GM18867 (cell line): ENCODE measurements at regions not wholly inside any gene's neighbourhood (a gene's known extent, or its start where the extent isn't known, plus 50 kb on each side); places are given as distances from the start of the nearest gene placed in this dataset.
"Not testable (repeated sequence)": the region's sequence is repeated elsewhere in the genome, so short reads cannot be mapped to it uniquely, and the experiment has no call there.

Experiments used
- ATAC-seq: cut with Tn5 transposase; IDR thresholded peaks from one replicate; pipeline ENCODE4 v1.9.1; 2021; ENCODE audit warnings: mild to moderate bottlenecking, moderate library complexity; ENCODE audit not compliant: unreplicated experiment

DNA sequence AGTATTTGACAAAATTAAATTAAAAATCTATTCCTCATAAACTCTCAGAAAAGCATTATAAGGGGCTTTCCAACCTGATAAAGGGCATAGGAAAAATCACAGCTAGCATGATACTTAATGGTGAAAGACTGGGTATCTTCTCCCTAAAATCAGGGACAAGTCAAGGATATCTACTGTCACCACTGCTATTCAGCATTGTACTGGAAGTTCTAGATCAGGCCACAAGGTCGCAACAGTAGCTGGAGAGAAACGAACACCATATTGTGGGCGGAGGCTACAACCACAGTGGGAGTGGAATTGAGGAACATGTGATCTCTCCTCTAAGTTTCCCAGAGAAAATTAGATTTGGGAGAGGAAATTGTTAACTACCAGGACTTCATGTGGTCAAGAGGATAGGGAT, 70.0 kb upstream of the NAMPT start:
- no peak for ATAC-seq

DNA sequence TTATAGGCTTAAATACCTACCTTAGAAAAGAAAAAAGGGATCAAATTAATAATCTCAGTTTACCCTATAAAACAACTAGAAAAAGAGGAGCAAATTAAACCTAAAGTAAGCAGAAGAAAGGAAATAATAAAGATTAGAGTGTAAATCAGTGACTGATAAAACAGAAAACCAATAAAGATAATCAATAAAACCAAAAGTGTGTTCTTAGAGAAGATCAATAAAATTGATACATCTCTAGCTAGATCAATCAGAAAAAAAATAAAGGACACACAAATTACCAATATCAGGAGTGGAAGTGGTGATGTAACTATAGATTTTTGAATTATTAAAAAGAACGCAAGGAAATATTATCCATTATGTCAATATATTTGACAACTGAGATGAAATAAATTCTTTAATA, 69.2 kb upstream of the NAMPT start:
- ATAC-seq, result no peak

DNA sequence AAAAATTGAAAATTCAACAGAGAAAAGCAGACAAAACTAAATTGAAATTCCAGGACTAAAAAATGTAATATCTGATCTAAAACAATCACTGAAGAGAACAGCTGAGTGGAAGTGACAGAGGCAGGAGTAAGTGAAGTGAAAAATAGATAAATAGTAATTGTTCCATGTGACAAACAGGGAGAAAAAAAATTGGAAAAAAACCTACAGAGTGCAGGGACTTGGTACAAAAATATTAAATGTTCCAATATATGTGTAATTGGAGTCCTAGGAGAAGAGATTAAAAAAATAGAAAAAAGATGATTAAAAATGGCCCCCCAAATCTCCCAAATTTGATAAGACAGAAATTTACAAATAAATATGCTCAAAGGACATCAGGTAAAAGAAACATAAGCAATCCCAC, 63.4 kb upstream of the NAMPT start:
- no peak for ATAC-seq

DNA sequence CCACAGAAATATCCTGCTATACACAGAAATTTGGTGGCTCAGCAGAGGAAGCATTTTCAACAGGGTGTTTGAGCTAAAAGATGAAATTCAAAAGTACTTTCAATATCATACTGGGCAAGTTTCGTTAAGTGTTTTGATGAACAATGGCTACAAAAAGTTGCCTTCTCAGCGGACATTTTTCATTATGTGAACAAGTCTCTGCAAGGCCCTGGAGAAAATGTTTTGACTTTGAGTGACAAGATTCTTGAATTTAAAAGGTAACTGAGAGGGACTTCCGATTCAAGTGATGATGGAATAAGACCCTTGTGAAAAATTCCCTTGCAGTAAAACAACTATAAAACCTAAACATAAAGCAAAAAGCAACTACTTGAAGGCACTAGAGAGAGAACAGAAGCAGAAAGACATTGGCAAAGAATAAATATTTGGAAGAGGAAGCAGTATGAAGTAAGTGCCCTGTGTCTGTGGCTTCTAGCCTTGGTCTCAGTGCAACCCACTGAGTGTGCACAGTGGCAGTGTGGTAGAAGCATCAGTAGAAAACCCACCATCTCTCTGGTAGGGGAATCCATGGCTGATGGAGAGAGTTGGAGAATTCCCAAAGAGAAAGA, 62.5 kb upstream of the NAMPT start:
- peak; percentile 51 for ATAC-seq

DNA sequence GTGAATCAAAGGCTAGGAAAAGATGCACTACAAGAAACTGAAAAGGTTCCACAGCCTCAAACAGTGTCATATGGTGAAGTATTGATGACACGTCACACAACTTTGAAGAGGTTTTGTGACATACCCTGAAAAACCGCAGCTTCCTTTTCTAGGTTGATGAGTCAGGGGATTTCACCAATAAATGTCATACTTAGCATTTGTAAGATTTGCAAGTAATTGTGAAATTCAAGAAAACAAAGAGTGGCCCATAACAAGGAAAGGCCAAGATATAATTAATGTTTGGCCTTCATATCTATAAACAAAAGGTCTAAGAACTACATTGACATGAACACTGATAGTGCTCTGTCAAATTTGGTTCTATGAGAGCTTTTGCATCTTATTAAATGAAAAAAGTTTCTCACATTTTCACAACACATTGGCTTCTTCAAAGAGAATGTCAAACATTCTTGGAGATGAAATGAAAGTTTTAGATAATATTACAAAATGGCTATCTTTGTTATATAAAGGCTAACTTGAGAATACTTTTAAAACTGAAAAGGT, 62.0 kb upstream of the NAMPT start:
- peak; percentile 95 for ATAC-seq

DNA sequence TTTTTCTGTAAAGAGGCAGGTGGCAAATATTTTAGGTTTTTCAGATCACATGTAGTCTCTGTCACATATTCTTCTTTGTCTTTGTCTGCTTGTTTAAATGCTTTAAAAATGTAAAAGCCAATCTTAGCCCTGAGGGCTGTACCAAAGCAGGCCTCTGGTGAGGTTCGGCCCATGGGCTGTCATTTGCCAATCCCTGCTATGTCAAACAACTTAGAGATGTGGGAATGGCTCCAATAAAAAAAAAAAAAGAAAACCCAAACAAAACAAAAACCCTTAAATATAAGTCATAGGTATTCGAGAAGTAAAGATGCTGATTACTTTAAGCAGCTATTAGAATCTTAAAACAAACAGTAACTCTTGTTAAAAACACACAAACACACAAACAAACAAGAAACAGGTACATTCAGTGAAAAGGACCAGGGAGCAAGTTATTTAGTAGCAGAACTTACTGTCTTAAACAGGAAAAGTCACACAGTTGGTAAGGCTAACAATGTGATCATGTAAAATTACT, 61.4 kb upstream of the NAMPT start:
- ATAC-seq, result no peak

DNA sequence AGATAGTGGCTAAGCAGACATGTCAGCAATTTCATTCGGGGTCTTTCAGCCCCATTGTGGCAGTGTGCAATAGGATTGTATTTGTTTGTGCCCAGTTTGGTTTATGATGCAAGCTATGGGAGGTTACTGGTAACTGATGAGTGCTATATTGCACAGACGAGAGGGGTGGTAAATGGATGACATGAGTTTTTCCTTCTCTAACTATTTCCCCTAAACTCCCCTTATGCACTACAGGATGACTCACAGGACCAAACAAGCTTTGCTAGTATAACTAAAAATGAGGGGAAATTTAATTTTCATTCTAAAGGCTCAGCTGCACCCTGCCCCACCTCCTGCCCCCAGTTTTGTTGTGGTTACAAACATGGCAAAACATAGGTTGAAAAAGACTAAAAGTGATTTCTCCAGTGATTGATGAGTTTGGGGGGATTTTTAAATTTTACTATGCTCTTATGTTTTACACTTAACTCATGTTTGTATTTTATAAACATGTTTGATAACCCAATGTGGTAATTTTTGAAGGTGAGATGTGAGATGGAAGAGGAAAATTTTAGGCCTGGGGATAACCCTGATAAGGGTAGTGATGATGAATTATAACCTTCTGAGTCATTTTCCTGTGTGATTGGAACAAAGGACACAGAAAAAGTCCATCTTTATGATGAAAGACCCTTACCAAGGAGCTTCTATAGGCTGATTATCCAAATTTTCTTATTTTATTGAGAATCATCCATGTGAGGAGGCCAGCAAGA, 60.8 kb upstream of the NAMPT start:
- ATAC-seq, result no peak

DNA sequence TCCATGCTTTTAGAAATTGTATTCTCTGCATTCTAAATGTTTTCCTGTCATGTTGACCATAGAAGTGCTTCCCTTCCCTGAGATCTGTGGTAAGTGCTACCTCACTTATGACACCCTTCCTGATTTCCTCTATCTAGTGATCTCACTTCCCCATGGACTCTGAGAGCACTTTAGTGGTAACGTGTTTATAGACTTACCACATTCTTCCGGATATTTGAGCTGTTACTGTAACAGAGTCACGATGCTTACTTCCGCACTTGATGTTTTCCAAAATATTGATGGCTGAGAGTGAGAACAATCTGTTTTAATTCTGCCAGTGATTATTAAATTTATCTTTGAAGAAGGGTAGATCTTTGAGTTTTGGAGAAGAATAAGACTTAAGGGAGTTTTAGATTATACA, 60.1 kb upstream of the NAMPT start:
- ATAC-seq, result no peak

DNA sequence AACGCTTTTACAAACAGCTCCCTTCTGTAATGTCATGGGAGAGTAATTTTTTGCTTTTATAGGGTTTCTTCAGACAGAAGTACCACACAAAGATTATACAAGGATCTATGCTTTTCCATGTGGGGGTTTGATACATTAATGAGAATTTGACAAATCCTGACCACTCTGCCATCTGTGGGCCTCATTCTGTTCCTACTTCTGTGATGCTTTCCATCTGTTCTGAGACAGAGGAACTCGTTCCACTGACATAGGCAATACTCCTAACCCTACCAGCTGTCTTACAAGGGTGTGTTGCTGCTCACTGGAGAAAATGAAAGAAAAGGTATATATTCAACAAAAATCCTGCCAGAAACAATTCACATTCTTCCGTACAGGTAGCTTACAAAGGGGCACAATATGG, 59.4 kb upstream of the NAMPT start:
- ATAC-seq, result no peak

DNA sequence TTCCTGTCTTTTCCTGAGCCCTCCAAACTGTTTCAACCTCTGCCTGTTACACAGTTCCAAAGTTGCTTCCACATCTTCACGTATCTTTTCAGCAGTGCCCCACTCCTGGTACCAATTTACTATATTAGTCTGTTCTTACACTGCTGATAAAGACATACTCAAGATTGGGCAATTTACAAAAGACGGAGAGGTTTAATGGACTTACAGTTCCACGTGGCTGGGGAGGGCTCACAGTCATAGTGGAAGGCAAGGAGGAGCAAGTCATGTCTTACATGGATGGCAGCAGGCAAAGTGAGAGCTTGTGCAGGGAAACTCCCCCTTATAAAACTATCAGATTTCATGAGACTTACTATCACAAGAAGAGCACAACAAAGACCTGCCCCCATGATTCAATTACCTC, 57.3 kb upstream of the NAMPT start:
- ATAC-seq, result not testable (repeated sequence)

DNA sequence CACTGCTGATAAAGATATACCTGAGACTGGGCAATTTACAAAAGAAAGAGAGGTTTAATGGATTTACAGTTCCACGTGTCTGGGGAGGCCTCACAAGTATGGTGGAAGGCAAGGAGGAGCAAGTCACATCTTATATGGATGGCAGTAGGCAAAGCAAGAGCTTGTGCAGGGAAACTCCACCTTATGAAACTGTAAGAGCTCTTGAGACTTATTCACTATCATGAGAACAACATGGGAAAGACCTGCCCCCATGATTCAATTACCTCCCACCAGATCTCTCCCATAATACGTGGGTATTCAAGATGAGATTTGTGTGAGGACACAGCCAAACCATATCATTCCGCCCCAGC, 55.4 kb upstream of the NAMPT start:
- not testable (repeated sequence) for ATAC-seq

DNA sequence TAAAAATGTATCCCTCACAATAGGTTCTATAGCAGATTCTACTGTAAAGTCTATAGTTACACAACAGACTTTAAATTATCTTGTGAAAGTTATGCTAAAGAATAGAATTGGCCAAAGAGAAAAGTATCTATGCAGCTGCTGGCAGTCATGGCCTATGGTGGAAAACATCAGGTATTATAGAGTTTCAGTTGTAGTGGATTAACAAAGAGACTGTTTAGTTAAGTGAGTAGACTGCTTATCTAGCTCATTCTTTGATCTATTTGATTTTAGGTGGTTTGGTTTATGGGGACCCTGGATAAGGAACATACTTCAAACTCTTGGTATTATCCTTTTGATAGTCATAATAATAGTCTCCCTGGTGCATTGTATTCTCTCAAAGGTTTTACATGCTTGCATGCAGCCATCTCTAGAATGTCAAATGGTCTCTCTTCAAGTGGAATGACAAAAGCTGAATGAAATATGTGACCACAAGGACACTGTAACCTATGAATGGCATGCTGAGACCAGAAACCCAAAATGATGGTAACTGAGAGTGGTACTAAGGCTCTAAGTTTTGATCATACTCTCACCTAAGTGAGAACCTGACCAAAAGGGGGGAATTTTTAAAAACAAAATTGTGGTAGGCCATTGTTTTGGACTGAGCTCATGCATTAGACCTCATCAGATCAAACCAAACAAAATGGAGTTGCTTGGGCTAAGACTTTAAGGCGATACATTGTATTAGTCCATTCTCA, 54.9 kb upstream of the NAMPT start:
- no peak for ATAC-seq

DNA sequence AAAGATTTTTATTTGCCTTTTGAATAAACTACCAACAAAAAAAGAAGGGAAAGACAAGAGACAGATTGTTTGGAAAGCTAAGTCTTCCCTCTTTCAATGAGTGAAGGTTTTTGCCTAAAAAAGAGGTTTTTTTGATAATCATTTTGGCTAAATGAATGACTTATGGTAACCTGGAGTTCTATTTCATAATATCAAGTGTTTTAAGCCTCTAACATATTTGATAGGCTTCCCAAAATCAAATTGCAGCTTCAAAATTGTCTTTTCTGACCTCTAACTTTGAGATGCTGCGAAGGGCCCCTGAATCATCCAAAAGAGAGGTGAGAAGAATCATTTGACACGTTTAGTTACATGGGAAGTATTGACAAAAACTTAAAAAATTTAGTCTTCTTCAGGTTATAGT, 53.0 kb upstream of the NAMPT start:
- no peak for ATAC-seq

DNA sequence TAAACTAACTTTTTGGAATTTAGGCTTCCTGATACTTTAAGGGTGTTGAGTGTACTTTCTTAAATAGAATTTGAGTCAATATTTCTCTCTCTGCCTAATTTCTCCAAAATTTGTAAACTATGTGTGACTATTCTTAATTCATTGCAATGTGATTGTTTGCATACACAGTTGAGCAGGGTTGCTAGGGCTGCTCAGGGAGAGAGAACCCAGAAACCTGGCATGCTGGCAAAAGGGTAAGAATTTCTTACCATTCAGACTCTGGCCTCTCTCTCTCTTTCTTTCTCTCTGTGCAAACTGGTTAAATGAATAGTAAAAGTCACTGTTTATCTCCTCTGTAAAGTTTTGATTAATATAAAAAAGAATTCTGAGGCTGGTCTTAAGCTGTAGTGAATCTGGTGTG, 51.0 kb upstream of the NAMPT start:
- ATAC-seq, result no peak
